22Rv1 (cell line): ENCODE measurements at regions not wholly inside any gene's neighbourhood (a gene's known extent, or its start where the extent isn't known, plus 50 kb on each side); places are given as distances from the start of the nearest gene placed in this dataset.

ENCODE experiments used
- ZFX ChIP-seq: fragments of 450-650 bp; IDR thresholded peaks from 2 replicates; pipeline ENCODE4 v1.6.1; 2017; ENCODE audit warnings: antibody characterized with exemption, borderline replicate concordance
- TF ChIP-seq, protein P1 (sequence below): fragments of 450-650 bp; IDR thresholded peaks from 2 replicates; pipeline ENCODE4 v1.5.1; 2017; ENCODE audit warnings: mild to moderate bottlenecking

DNA sequence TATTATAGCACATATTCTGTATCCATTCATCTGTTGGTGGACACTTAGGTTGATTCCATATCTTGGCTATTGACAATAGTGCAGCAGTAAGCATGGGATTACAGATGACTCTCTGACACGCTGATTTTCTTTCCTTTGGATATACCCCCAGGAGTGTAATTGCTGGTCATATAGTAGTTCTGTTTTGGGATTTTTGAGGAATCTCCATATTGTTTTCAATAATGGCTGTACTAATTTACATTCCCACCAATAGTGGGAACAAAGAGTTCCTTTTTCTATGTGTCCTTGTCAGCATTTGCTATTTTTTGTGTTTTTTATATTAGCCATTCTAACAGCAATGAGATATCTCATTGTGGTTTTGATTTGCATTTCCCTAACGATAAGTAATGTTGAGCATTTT lies 309.0 kb upstream of the JARID2 start:
- TF ChIP-seq, protein P1, sequence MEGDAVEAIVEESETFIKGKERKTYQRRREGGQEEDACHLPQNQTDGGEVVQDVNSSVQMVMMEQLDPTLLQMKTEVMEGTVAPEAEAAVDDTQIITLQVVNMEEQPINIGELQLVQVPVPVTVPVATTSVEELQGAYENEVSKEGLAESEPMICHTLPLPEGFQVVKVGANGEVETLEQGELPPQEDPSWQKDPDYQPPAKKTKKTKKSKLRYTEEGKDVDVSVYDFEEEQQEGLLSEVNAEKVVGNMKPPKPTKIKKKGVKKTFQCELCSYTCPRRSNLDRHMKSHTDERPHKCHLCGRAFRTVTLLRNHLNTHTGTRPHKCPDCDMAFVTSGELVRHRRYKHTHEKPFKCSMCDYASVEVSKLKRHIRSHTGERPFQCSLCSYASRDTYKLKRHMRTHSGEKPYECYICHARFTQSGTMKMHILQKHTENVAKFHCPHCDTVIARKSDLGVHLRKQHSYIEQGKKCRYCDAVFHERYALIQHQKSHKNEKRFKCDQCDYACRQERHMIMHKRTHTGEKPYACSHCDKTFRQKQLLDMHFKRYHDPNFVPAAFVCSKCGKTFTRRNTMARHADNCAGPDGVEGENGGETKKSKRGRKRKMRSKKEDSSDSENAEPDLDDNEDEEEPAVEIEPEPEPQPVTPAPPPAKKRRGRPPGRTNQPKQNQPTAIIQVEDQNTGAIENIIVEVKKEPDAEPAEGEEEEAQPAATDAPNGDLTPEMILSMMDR, result no peak
- TF ChIP-seq ZFX, result no peak
